Karpas-422 (cell line): ENCODE measurements at regions not wholly inside any gene's neighbourhood (a gene's known extent, or its start where the extent isn't known, plus 50 kb on each side); places are given as distances from the start of the nearest gene placed in this dataset.

Source experiments
- DNase-seq: peaks from one replicate; pipeline ENCODE4 v3.0.0-alpha.2; 2015
- H2AFZ ChIP-seq: fragments of 200-600 bp; sonication (generic); 2 replicates; pipeline ENCODE4 v1.6.1; 2014; ENCODE audit warnings: antibody characterized with exemption, low read length, mixed read lengths
- H3K27ac ChIP-seq: fragments of 200-600 bp; sonication (generic); 2 replicates; pipeline ENCODE4 v1.5.1; 2014; ENCODE audit warnings: mild to moderate bottlenecking, low read length, moderate library complexity
- H3K27me3 ChIP-seq: fragments of 200-600 bp; sonication (generic); 2 replicates; pipeline ENCODE4 v1.6.1; 2014; ENCODE audit warnings: low read length, mixed read lengths
- H3K36me3 ChIP-seq: fragments of 200-600 bp; sonication (generic); 2 replicates; pipeline ENCODE4 v1.6.1; 2014; ENCODE audit warnings: low read length, mixed read lengths; ENCODE audit not compliant: insufficient read depth
- H3K4me1 ChIP-seq: fragments of 200-600 bp; sonication (generic); 2 replicates; pipeline ENCODE4 v1.6.1; 2014; ENCODE audit warnings: mild to moderate bottlenecking, low read length, mixed read lengths
- H3K4me2 ChIP-seq: fragments of 200-600 bp; sonication (generic); 2 replicates; pipeline ENCODE4 v1.6.1; 2014; ENCODE audit warnings: low read length, low read depth, mild to moderate bottlenecking; ENCODE audit not compliant: poor library complexity, severe bottlenecking
- H3K4me3 ChIP-seq: fragments of 200-600 bp; sonication (generic); 2 replicates; pipeline ENCODE4 v1.5.1; 2014; ENCODE audit warnings: mild to moderate bottlenecking, antibody characterized with exemption, low read length, mixed read lengths
- H3K79me2 ChIP-seq: fragments of 200-600 bp; sonication (generic); 2 replicates; pipeline ENCODE4 v1.6.1; 2014; ENCODE audit warnings: mild to moderate bottlenecking, low read length, mixed read lengths
- H3K9ac ChIP-seq: fragments of 200-600 bp; sonication (generic); 2 replicates; pipeline ENCODE4 v1.6.0; 2014; ENCODE audit warnings: low read length
- H3K9me2 ChIP-seq: fragments of 200-600 bp; sonication (generic), shearing (Covaris generic); replicated peaks from 2 replicates; pipeline ENCODE4 v1.6.0; 2014; ENCODE audit warnings: mild to moderate bottlenecking, low read length, moderate library complexity; ENCODE audit not compliant: insufficient read depth
- H3K9me3 ChIP-seq: fragments of 300-700, 200-600 bp; sonication (generic); 2 replicates; pipeline ENCODE4 v1.6.1; 2014; ENCODE audit warnings: low read length, mixed read lengths
- H4K20me1 ChIP-seq: fragments of 200-600 bp; sonication (generic); 2 replicates; pipeline ENCODE4 v1.6.1; 2014; ENCODE audit warnings: mild to moderate bottlenecking, antibody characterized with exemption, low read length, low read depth; ENCODE audit not compliant: insufficient read depth

DNA sequence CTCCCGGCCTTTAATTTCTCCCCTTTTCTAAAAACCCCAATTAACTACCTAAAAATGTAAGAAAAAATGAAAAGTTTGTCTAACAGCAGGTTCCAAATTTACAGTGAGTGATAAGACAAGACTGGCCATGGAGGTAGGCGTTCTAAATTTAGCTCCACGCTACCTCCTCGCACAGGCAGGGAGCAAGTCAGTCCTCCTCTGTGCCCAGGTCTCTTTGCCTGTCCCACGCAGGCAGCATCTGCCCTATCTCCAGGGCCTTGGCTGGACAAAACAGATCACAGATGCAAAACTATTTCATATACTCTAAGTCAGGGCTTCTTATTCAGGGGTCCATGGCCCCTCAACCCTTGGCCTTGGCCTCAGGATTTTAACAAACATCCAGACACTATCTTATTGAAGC lies 98.0 kb upstream of the JARID2 start:
- H3K4me3 ChIP-seq: no peak overlapping the region
- H3K27ac ChIP-seq: no peak overlapping the region
- no peaks in the 10 kb centered on the region for H3K36me3 ChIP-seq
- no peak overlapping the region for H3K4me2 ChIP-seq
- DNase-seq: no peak
- no peaks in the 10 kb centered on the region for H4K20me1 ChIP-seq
- no peak overlapping the region for H2AFZ ChIP-seq
- no peaks in the 10 kb centered on the region for H3K9me2 ChIP-seq
- H3K27me3 ChIP-seq: no peaks in the 10 kb centered on the region
- H3K9ac ChIP-seq: no peak overlapping the region
- H3K9me3 ChIP-seq: no peaks in the 10 kb centered on the region
- peaks cover 7% of the 10 kb centered on the region for H3K4me1 ChIP-seq
- H3K79me2 ChIP-seq: no peaks in the 10 kb centered on the region

DNA sequence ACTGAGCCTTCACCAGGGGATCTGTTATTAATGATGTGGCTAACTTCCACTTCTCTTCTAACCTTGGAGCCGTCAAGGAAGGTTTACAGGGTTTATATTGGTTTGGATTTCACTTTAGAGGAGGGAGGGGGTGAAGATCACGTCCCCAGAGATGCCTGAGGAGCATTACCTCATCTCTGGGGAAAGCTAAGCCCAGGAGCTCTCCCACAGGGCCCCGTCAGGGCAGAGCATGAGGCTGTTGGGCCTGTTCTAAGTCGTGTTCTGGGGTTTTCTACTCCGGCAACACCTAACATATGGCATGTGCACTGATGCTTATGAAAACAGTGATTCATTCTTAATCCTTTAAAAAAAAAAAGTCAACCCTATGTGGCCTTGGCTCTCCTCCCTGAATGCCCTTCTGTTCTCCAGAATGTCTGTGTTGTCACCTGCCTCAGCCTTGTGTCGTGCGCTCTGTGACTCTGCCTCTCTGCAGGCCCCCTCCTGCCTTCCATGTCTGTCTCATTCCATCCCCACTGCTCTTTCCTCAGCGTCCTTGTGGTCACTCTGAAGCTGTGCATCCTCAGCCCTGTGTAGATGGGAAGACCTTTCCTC lies 97.4 kb upstream of the JARID2 start:
- H3K27me3 ChIP-seq: no peaks in the 10 kb centered on the region
- peaks cover 7% of the 10 kb centered on the region for H3K4me1 ChIP-seq
- no peaks in the 10 kb centered on the region for H4K20me1 ChIP-seq
- H3K9me3 ChIP-seq: no peaks in the 10 kb centered on the region
- H2AFZ ChIP-seq: no peak overlapping the region
- H3K27ac ChIP-seq: no peak overlapping the region
- no peak overlapping the region for H3K4me2 ChIP-seq
- no peaks in the 10 kb centered on the region for H3K79me2 ChIP-seq
- H3K36me3 ChIP-seq: no peaks in the 10 kb centered on the region
- no peak for DNase-seq
- no peak overlapping the region for H3K9ac ChIP-seq
- no peaks in the 10 kb centered on the region for H3K9me2 ChIP-seq
- H3K4me3 ChIP-seq: no peak overlapping the region

DNA sequence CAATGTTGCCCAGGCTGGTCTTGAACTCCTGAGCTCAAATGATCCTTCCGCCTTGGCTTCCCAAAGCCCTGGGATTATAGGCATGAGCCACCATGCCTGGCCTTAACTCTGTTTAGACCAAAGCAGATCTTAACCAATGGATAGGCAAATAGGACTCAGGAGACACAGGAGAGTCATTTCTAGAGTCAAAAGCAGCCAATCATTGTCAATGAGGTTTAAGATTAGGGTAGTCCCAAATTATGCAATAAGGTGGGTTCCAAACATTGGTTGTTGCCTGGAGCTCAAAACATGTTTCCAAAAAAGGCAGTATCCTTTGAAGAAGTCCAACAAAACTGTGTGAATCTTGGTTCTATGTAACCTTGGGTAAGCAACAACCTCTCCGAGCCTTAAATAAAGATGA lies 95.7 kb upstream of the JARID2 start:
- H3K27me3 ChIP-seq: no peaks in the 10 kb centered on the region
- no peaks in the 10 kb centered on the region for H3K36me3 ChIP-seq
- no peak for DNase-seq
- no peak overlapping the region for H3K4me2 ChIP-seq
- no peaks in the 10 kb centered on the region for H3K9me3 ChIP-seq
- H3K27ac ChIP-seq: no peak overlapping the region
- H3K79me2 ChIP-seq: no peaks in the 10 kb centered on the region
- H2AFZ ChIP-seq: no peak overlapping the region
- H4K20me1 ChIP-seq: no peaks in the 10 kb centered on the region
- H3K9ac ChIP-seq: no peak overlapping the region
- peaks cover 7% of the 10 kb centered on the region for H3K4me1 ChIP-seq
- no peaks in the 10 kb centered on the region for H3K9me2 ChIP-seq
- no peak overlapping the region for H3K4me3 ChIP-seq

DNA sequence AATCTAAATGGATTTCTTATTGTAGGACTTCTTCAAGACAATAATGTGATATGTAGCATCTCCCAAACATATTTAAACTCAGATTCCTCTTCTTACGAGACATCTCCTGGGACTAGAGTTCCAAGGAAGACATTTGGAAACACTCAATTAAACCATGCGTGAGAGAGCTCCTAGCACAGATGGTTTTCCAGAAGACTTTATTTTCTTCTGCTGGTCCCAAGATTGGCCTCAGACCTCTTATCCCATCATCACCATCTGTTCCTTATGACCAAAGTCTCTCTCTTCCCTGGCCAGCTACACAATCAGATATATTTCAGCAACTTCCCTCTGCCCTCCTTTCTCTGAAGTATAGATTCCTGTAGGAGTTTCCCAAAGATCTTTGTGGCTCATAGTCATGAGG lies 93.2 kb upstream of the JARID2 start:
- H3K4me1 ChIP-seq: peaks cover 7% of the 10 kb centered on the region
- no peaks in the 10 kb centered on the region for H3K9me3 ChIP-seq
- H3K27me3 ChIP-seq: no peaks in the 10 kb centered on the region
- H3K27ac ChIP-seq: no peak overlapping the region
- DNase-seq: no peak
- no peak overlapping the region for H3K4me2 ChIP-seq
- H3K79me2 ChIP-seq: no peaks in the 10 kb centered on the region
- H4K20me1 ChIP-seq: no peaks in the 10 kb centered on the region
- no peak overlapping the region for H3K4me3 ChIP-seq
- no peaks in the 10 kb centered on the region for H3K9me2 ChIP-seq
- no peaks in the 10 kb centered on the region for H3K36me3 ChIP-seq
- H3K9ac ChIP-seq: no peak overlapping the region
- H2AFZ ChIP-seq: no peak overlapping the region

DNA sequence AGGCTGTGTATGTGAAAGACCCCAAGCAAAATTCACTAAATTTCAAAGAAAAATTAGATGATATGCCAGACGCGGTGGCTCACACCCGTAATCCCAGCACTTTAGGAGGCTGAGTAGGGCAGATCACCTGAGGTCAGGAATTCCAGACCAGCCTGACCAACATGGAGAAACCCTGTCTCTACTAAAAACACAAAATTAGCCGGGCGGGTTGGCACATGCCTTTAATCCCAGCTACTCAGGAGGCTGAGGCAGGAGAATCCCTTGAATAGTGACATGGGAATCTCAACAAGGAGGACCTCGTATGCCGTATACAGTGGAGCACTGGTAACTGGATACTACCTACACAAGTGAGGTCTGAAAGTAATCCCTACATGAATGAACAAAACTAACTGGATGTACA lies 92.7 kb upstream of the JARID2 start:
- no peaks in the 10 kb centered on the region for H3K9me2 ChIP-seq
- H3K36me3 ChIP-seq: no peaks in the 10 kb centered on the region
- no peak overlapping the region for H3K27ac ChIP-seq
- H3K9ac ChIP-seq: no peak overlapping the region
- peaks cover 7% of the 10 kb centered on the region for H3K4me1 ChIP-seq
- H3K4me3 ChIP-seq: no peak overlapping the region
- H3K27me3 ChIP-seq: no peaks in the 10 kb centered on the region
- no peaks in the 10 kb centered on the region for H3K79me2 ChIP-seq
- H3K9me3 ChIP-seq: no peaks in the 10 kb centered on the region
- H4K20me1 ChIP-seq: no peaks in the 10 kb centered on the region
- no peak for DNase-seq
- H3K4me2 ChIP-seq: no peak overlapping the region
- H2AFZ ChIP-seq: no peak overlapping the region

DNA sequence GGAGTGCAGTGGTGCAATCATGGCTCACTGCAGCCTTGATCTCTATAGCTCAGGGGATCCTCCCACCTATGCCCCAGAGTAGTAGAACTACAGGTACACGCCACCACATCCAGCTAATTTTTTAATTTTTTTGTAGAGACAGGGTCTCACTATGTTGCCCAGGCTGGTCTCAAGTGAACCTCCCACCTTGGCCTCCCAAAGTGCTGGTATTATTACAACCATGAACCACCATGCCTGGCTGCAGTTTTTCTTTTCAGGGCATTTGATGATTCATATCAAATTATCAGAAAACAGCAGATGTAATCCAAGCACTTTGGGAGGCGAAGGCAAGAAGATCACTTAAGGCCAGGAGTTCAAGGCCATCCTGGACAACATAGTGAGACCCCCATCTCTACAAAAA lies 88.4 kb upstream of the JARID2 start:
- Histone ChIP-seq H3K4me3 (no peak overlapping the region), H4K20me1 (no peaks in the 10 kb centered on the region), H3K9me2 (no peaks in the 10 kb centered on the region), H2AFZ (no peak overlapping the region), H3K9me3 (no peaks in the 10 kb centered on the region), H3K36me3 (no peaks in the 10 kb centered on the region), H3K4me2 (no peak overlapping the region), H3K79me2 (no peaks in the 10 kb centered on the region), H3K4me1 (no peaks in the 10 kb centered on the region), H3K9ac (no peak overlapping the region), H3K27me3 (no peaks in the 10 kb centered on the region), H3K27ac (no peak overlapping the region)
- DNase-seq: no peak

DNA sequence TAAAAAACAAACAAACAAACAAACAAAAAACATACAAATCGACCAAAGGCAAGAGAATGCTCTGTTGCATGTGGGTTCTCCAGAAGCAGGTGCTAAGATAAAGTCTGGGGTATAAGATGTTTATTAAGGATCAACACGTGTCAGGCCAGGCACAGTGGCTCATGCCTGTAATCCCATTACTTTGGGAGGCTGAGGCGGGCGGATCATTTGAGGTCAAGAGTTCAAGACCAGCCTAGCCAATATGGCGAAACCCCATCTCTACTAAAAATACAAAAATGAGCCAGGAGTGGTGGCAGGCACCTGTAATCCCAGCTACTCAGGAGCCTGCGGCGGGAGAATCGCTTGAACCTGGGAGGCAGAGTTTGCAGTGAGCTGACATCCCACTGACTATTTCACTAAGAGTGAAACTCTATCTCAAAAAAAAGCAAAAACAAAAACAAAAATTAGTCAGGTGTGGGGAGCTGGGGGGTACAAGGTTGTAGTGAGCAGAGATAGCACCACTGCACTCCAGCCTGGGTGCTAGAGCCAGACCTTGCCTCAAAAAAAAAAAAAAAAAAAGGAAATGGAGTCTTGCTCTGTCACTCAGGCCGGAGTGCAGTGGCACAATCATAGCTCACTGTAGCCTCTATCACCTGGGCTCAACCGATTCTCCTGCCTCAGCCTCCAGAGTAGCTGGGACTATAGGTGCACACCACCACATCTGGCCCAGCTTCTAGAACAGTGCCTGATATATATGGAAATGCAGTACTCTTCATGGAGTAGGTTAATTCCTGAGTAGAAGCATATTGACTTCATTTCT lies 86.8 kb upstream of the JARID2 start:
- Histone ChIP-seq H2AFZ (no peak overlapping the region), H4K20me1 (no peaks in the 10 kb centered on the region), H3K27ac (no peak overlapping the region), H3K79me2 (no peaks in the 10 kb centered on the region), H3K4me1 (no peaks in the 10 kb centered on the region), H3K27me3 (no peaks in the 10 kb centered on the region), H3K36me3 (no peaks in the 10 kb centered on the region), H3K4me3 (no peak overlapping the region), H3K9ac (no peak overlapping the region), H3K9me3 (no peaks in the 10 kb centered on the region), H3K4me2 (no peak overlapping the region), H3K9me2 (no peaks in the 10 kb centered on the region)
- DNase-seq: no peak

DNA sequence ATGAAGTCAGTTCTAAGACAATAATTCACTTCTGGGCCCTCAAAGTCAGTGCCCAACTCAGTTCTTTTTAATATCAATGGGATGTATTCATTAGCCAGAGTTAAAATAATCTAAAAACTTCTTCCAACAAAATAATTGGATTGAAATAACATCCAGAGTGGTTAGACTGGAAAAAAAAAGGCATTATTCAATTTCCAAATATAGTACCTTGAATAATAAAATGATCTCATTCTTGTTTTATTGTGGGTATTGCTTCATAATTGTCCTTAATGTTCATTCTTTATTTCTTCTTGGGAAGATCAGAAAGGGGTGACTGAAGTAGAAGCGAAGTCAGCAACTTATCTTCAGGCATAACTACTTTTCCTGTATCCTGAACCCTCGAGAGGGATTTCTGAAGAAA lies 85.1 kb upstream of the JARID2 start:
- H3K4me3 ChIP-seq: no peak overlapping the region
- no peaks in the 10 kb centered on the region for H3K9me3 ChIP-seq
- no peaks in the 10 kb centered on the region for H3K4me1 ChIP-seq
- H3K9ac ChIP-seq: no peak overlapping the region
- H2AFZ ChIP-seq: no peak overlapping the region
- H4K20me1 ChIP-seq: no peaks in the 10 kb centered on the region
- no peak overlapping the region for H3K4me2 ChIP-seq
- no peaks in the 10 kb centered on the region for H3K79me2 ChIP-seq
- H3K36me3 ChIP-seq: no peaks in the 10 kb centered on the region
- no peak for DNase-seq
- no peaks in the 10 kb centered on the region for H3K9me2 ChIP-seq
- H3K27ac ChIP-seq: no peak overlapping the region
- no peaks in the 10 kb centered on the region for H3K27me3 ChIP-seq
